WERI-Rb-1 (cell line): ENCODE measurements at regions not wholly inside any gene's neighbourhood (a gene's known extent, or its start where the extent isn't known, plus 50 kb on each side); places are given as distances from the start of the nearest gene placed in this dataset.
"Not testable (repeated sequence)": the region's sequence is repeated elsewhere in the genome, so short reads cannot be mapped to it uniquely, and the experiment has no call there.

Experiments
- DNase-seq: peaks from one replicate; pipeline ENCODE4 v3.0.0-alpha.2; 2020
- H3K27ac ChIP-seq: fragments of 250-450 bp; sonication (Bioruptor Pico); 2 replicates; pipeline ENCODE4 v1.5.1; 2020; ENCODE audit warnings: mild to moderate bottlenecking, moderate library complexity
- H3K27me3 ChIP-seq: fragments of 250-450 bp; sonication (Bioruptor Pico); 2 replicates; pipeline ENCODE4 v1.5.1; 2021; ENCODE audit warnings: mild to moderate bottlenecking, low read depth, moderate library complexity; ENCODE audit not compliant: insufficient read depth, severe bottlenecking
- H3K36me3 ChIP-seq: fragments of 250-450 bp; sonication (Bioruptor Pico); 2 replicates; pipeline ENCODE4 v1.5.1; 2020; ENCODE audit warnings: mild to moderate bottlenecking, moderate library complexity
- H3K4me3 ChIP-seq: 2 replicates; pipeline ENCODE4 v1.5.1; 2011; ENCODE audit warnings: low read depth, mild to moderate bottlenecking, control low read depth, low read length
- H3K9me3 ChIP-seq: fragments of 250-450 bp; sonication (Bioruptor Pico); 2 replicates; pipeline ENCODE4 v1.5.1; 2021; ENCODE audit warnings: mild to moderate bottlenecking, moderate library complexity; ENCODE audit not compliant: severe bottlenecking
- TF ChIP-seq, protein P1 (sequence below): IDR thresholded peaks from 2 replicates; pipeline ENCODE4 v1.5.1; 2011; ENCODE audit warnings: low read depth, mild to moderate bottlenecking, control low read depth, inconsistent platforms, low read length

GRCh38 chr6:2324166-2324953, 79.0 kb upstream of the GMDS start:
- Histone ChIP-seq H3K4me3 (no peak overlapping the region), H3K9me3 (peaks cover 4% of the 10 kb centered on the region), H3K36me3 (no peaks in the 10 kb centered on the region), H3K27ac (no peak overlapping the region), H3K27me3 (no peaks in the 10 kb centered on the region)
- no peak for DNase-seq
- TF ChIP-seq, protein P1, sequence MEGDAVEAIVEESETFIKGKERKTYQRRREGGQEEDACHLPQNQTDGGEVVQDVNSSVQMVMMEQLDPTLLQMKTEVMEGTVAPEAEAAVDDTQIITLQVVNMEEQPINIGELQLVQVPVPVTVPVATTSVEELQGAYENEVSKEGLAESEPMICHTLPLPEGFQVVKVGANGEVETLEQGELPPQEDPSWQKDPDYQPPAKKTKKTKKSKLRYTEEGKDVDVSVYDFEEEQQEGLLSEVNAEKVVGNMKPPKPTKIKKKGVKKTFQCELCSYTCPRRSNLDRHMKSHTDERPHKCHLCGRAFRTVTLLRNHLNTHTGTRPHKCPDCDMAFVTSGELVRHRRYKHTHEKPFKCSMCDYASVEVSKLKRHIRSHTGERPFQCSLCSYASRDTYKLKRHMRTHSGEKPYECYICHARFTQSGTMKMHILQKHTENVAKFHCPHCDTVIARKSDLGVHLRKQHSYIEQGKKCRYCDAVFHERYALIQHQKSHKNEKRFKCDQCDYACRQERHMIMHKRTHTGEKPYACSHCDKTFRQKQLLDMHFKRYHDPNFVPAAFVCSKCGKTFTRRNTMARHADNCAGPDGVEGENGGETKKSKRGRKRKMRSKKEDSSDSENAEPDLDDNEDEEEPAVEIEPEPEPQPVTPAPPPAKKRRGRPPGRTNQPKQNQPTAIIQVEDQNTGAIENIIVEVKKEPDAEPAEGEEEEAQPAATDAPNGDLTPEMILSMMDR = no peak

DNA sequence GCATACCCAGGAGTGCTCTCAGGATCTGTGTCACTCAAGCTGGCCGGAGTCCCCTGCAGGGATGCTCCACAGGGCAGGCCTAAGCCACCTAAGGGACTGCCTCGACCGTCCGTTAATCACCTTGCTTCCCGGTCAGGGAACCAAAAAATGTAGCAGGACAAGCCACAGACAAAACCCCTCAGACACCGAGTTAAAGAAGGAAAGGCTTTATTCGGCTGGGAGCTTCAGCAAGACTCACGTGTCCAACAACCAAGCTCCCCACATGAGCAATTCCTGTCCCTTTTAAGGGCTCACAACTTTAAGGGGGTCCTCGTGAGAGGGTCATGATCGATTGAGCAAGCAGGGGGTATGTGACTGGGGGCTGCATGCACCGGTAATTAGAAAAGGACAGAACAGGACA, 72.1 kb upstream of the GMDS start:
- not testable (repeated sequence) for H3K4me3 ChIP-seq, H3K27me3 ChIP-seq, H3K27ac ChIP-seq, DNase-seq, H3K9me3 ChIP-seq, H3K36me3 ChIP-seq

GRCh38 chr6:2314641-2315040, 69.2 kb upstream of the GMDS start:
- Histone ChIP-seq H3K9me3 (no peaks in the 10 kb centered on the region), H3K27me3 (no peaks in the 10 kb centered on the region), H3K27ac (no peak overlapping the region), H3K4me3 (no peak overlapping the region), H3K36me3 (no peaks in the 10 kb centered on the region)
- DNase-seq = no peak
- TF ChIP-seq, protein P1 = no peak

- Histone ChIP-seq H3K4me3 (no peak overlapping the region), H3K36me3 (no peaks in the 10 kb centered on the region), H3K27ac (no peak overlapping the region), H3K9me3 (no peaks in the 10 kb centered on the region), H3K27me3 (no peaks in the 10 kb centered on the region)
- no peak for DNase-seq
- TF ChIP-seq, protein P1 = no peak
Measured at GRCh38 chr6:2310042-2310441, 64.6 kb upstream of the GMDS start.

- no peak for DNase-seq
- TF ChIP-seq, protein P1 = no peak
- no peaks in the 10 kb centered on the region for H3K27me3 ChIP-seq
- H3K36me3 ChIP-seq = no peaks in the 10 kb centered on the region
- H3K27ac ChIP-seq = no peak overlapping the region
- H3K4me3 ChIP-seq = no peak overlapping the region
- H3K9me3 ChIP-seq = no peaks in the 10 kb centered on the region
Measured at GRCh38 chr6:2309122-2309521, 63.7 kb upstream of the GMDS start.

- Histone ChIP-seq H3K27ac (no peak overlapping the region), H3K4me3 (no peak overlapping the region), H3K9me3 (no peaks in the 10 kb centered on the region), H3K27me3 (no peaks in the 10 kb centered on the region), H3K36me3 (no peaks in the 10 kb centered on the region)
- DNase-seq = no peak
- TF ChIP-seq, protein P1 = no peak
Measured at GRCh38 chr6:2307799-2308198, 62.4 kb upstream of the GMDS start.
